ENCODE measurements at regions not wholly inside any gene's neighbourhood (a gene's known extent, or its start where the extent isn't known, plus 50 kb on each side); places are given as distances from the start of the nearest gene placed in this dataset.
"Not testable (repeated sequence)": the region's sequence is repeated elsewhere in the genome, so short reads cannot be mapped to it uniquely, and the experiment has no call there.

GRCh38 chr10:94124147-94124546 is 130.4 kb downstream of the PLCE1 start:
- H3K27ac Mint-ChIP-seq; H3K36me3 Mint-ChIP-seq (ENCODE audit: low read depth); H3K4me1 Mint-ChIP-seq (ENCODE audit: low read depth); intact Hi-C loops (cut with micrococcal nuclease); H3K4me3 Mint-ChIP-seq; H3K9me3 Mint-ChIP-seq; H3K27me3 Mint-ChIP-seq: not testable (repeated sequence)

GRCh38 chr10:94125268-94125667 is 131.5 kb downstream of the PLCE1 start:
- H3K27me3 Mint-ChIP-seq; H3K4me1 Mint-ChIP-seq (ENCODE audit: low read depth); H3K27ac Mint-ChIP-seq; intact Hi-C loops (cut with micrococcal nuclease); H3K4me3 Mint-ChIP-seq; H3K9me3 Mint-ChIP-seq; H3K36me3 Mint-ChIP-seq (ENCODE audit: low read depth): not testable (repeated sequence)

GRCh38 chr10:94125856-94126255 is 132.1 kb downstream of the PLCE1 start:
- no peak overlapping the region for H3K4me3 Mint-ChIP-seq
- no peaks in the 10 kb centered on the region for H3K4me1 Mint-ChIP-seq (ENCODE audit: low read depth)
- intact Hi-C loops (cut with micrococcal nuclease), result no loop called here
- H3K27ac Mint-ChIP-seq, result no peak overlapping the region
- H3K9me3 Mint-ChIP-seq, result no peaks in the 10 kb centered on the region
- no peaks in the 10 kb centered on the region for H3K27me3 Mint-ChIP-seq
- H3K36me3 Mint-ChIP-seq (ENCODE audit: low read depth), result no peaks in the 10 kb centered on the region

GRCh38 chr10:94129393-94130130 is 135.8 kb downstream of the PLCE1 start:
- Mint-ChIP-seq H3K4me1 (ENCODE audit: low read depth) (no peaks in the 10 kb centered on the region), H3K27ac (no peak overlapping the region)

GRCh38 chr10:94131885-94132284 is 138.2 kb downstream of the PLCE1 start:
- H3K27ac Mint-ChIP-seq, result no peak overlapping the region
- H3K9me3 Mint-ChIP-seq, result no peaks in the 10 kb centered on the region
- intact Hi-C loops (cut with micrococcal nuclease), result no loop called here
- H3K27me3 Mint-ChIP-seq, result no peaks in the 10 kb centered on the region
- no peak overlapping the region for H3K4me3 Mint-ChIP-seq
- no peaks in the 10 kb centered on the region for H3K36me3 Mint-ChIP-seq (ENCODE audit: low read depth)
- H3K4me1 Mint-ChIP-seq (ENCODE audit: low read depth), result no peaks in the 10 kb centered on the region

More at GRCh38 chr10:94129393-94130130, 135.8 kb downstream of the PLCE1 start:
- Mint-ChIP-seq H3K4me3 (no peak overlapping the region), H3K36me3 (ENCODE audit: low read depth) (no peaks in the 10 kb centered on the region), H3K27me3 (no peaks in the 10 kb centered on the region), H3K9me3 (no peaks in the 10 kb centered on the region)
- intact Hi-C loops (cut with micrococcal nuclease), result no loop called here

- no peaks in the 10 kb centered on the region for H3K36me3 Mint-ChIP-seq (ENCODE audit: low read depth)
Measured at GRCh38 chr10:94133239-94133638, 139.5 kb downstream of the PLCE1 start.

GRCh38 chr10:94137747-94138146 is 144.0 kb downstream of the PLCE1 start:
- H3K36me3 Mint-ChIP-seq (ENCODE audit: low read depth), result no peaks in the 10 kb centered on the region
- intact Hi-C loops (cut with micrococcal nuclease), result no loop called here
- H3K9me3 Mint-ChIP-seq, result no peaks in the 10 kb centered on the region
- no peak overlapping the region for H3K27ac Mint-ChIP-seq
- H3K4me1 Mint-ChIP-seq (ENCODE audit: low read depth), result no peaks in the 10 kb centered on the region
- H3K27me3 Mint-ChIP-seq, result no peaks in the 10 kb centered on the region
- H3K4me3 Mint-ChIP-seq, result no peak overlapping the region

More at GRCh38 chr10:94133239-94133638, 139.5 kb downstream of the PLCE1 start:
- Mint-ChIP-seq H3K4me3 (no peak overlapping the region), H3K4me1 (ENCODE audit: low read depth) (no peaks in the 10 kb centered on the region), H3K27ac (no peak overlapping the region), H3K27me3 (no peaks in the 10 kb centered on the region), H3K9me3 (no peaks in the 10 kb centered on the region)
- intact Hi-C loops (cut with micrococcal nuclease), result no loop called here

GRCh38 chr10:94138391-94138790 is 144.7 kb downstream of the PLCE1 start:
- intact Hi-C loops (cut with micrococcal nuclease), result no loop called here

GRCh38 chr10:94143261-94143660 is 149.5 kb downstream of the PLCE1 start:
- Mint-ChIP-seq H3K4me1 (ENCODE audit: low read depth) (no peaks in the 10 kb centered on the region), H3K36me3 (ENCODE audit: low read depth) (no peaks in the 10 kb centered on the region), H3K4me3 (no peak overlapping the region), H3K27me3 (no peaks in the 10 kb centered on the region), H3K9me3 (peaks cover 9% of the 10 kb centered on the region), H3K27ac (no peak overlapping the region)
- intact Hi-C loops (cut with micrococcal nuclease), result no loop called here

More at GRCh38 chr10:94138391-94138790, 144.7 kb downstream of the PLCE1 start:
- Mint-ChIP-seq H3K9me3 (no peaks in the 10 kb centered on the region), H3K36me3 (ENCODE audit: low read depth) (no peaks in the 10 kb centered on the region), H3K4me3 (no peak overlapping the region), H3K27ac (no peak overlapping the region), H3K27me3 (no peaks in the 10 kb centered on the region), H3K4me1 (ENCODE audit: low read depth) (no peaks in the 10 kb centered on the region)

GRCh38 chr10:94146313-94146712 is 152.6 kb downstream of the PLCE1 start:
- no peak overlapping the region for H3K27ac Mint-ChIP-seq
- no peaks in the 10 kb centered on the region for H3K27me3 Mint-ChIP-seq
- intact Hi-C loops (cut with micrococcal nuclease), result no loop called here
- no peaks in the 10 kb centered on the region for H3K4me1 Mint-ChIP-seq (ENCODE audit: low read depth)
- no peak overlapping the region for H3K4me3 Mint-ChIP-seq
- peaks cover 9% of the 10 kb centered on the region for H3K9me3 Mint-ChIP-seq
- no peaks in the 10 kb centered on the region for H3K36me3 Mint-ChIP-seq (ENCODE audit: low read depth)

- no peak overlapping the region for H3K27ac Mint-ChIP-seq
- H3K4me1 Mint-ChIP-seq (ENCODE audit: low read depth), result no peaks in the 10 kb centered on the region
- no peaks in the 10 kb centered on the region for H3K36me3 Mint-ChIP-seq (ENCODE audit: low read depth)
- H3K9me3 Mint-ChIP-seq, result peaks cover 9% of the 10 kb centered on the region
- no peak overlapping the region for H3K4me3 Mint-ChIP-seq
- intact Hi-C loops (cut with micrococcal nuclease), result no loop called here
- no peaks in the 10 kb centered on the region for H3K27me3 Mint-ChIP-seq
Measured at GRCh38 chr10:94146746-94147145, 153.0 kb downstream of the PLCE1 start.

- H3K27me3 Mint-ChIP-seq, result no peaks in the 10 kb centered on the region
Measured at GRCh38 chr10:94149702-94150101, 156.0 kb downstream of the PLCE1 start.

GRCh38 chr10:94150541-94151184 is 156.9 kb downstream of the PLCE1 start:
- Mint-ChIP-seq H3K27ac (no peak overlapping the region), H3K27me3 (no peaks in the 10 kb centered on the region)

More at GRCh38 chr10:94149702-94150101, 156.0 kb downstream of the PLCE1 start:
- Mint-ChIP-seq H3K9me3 (peaks cover 9% of the 10 kb centered on the region), H3K27ac (no peak overlapping the region), H3K4me1 (ENCODE audit: low read depth) (no peaks in the 10 kb centered on the region), H3K4me3 (no peak overlapping the region), H3K36me3 (ENCODE audit: low read depth) (no peaks in the 10 kb centered on the region)
- intact Hi-C loops (cut with micrococcal nuclease), result no loop called here

GRCh38 chr10:94155722-94156271 is 162.1 kb downstream of the PLCE1 start:
- no peaks in the 10 kb centered on the region for H3K27me3 Mint-ChIP-seq

More at GRCh38 chr10:94150541-94151184, 156.9 kb downstream of the PLCE1 start:
- Mint-ChIP-seq H3K36me3 (ENCODE audit: low read depth) (no peaks in the 10 kb centered on the region), H3K4me1 (ENCODE audit: low read depth) (no peaks in the 10 kb centered on the region), H3K9me3 (peaks cover 9% of the 10 kb centered on the region), H3K4me3 (no peak overlapping the region)
- intact Hi-C loops (cut with micrococcal nuclease), result no loop called here

More at GRCh38 chr10:94155722-94156271, 162.1 kb downstream of the PLCE1 start:
- H3K4me3 Mint-ChIP-seq, result no peak overlapping the region
- no peaks in the 10 kb centered on the region for H3K36me3 Mint-ChIP-seq (ENCODE audit: low read depth)
- intact Hi-C loops (cut with micrococcal nuclease), result no loop called here
- H3K9me3 Mint-ChIP-seq, result no peaks in the 10 kb centered on the region
- H3K4me1 Mint-ChIP-seq (ENCODE audit: low read depth), result no peaks in the 10 kb centered on the region
- no peak overlapping the region for H3K27ac Mint-ChIP-seq

Measured in dendritic cell treated with granulocyte-macrophage colony-stimulating factor and Interleukin-4, amounts not matched to agents 40 ng/mL and 50 ng/mL, for 4 days (primary cell).